Neuron (in vitro differentiated cells): ENCODE measurements at regions not wholly inside any gene's neighbourhood (a gene's known extent, or its start where the extent isn't known, plus 50 kb on each side); places are given as distances from the start of the nearest gene placed in this dataset.

Experiments used
- H2AFZ ChIP-seq: one replicate; pipeline ENCODE4 v1.6.1; 2013; ENCODE audit warnings: low read depth, mild to moderate bottlenecking, inconsistent platforms, low read length, moderate library complexity
- H3K27me3 ChIP-seq: one replicate; pipeline ENCODE4 v1.6.1; 2013; ENCODE audit warnings: low read length; ENCODE audit not compliant: insufficient read depth
- H3K36me3 ChIP-seq: one replicate; pipeline ENCODE4 v1.6.1; 2013; ENCODE audit warnings: low read length; ENCODE audit not compliant: insufficient read depth
- H3K4me1 ChIP-seq: one replicate; pipeline ENCODE4 v1.6.1; 2013; ENCODE audit warnings: low read length; ENCODE audit not compliant: insufficient read depth
- H3K4me3 ChIP-seq: 2 replicates; pipeline ENCODE4 v1.5.1; 2013; ENCODE audit warnings: mild to moderate bottlenecking, low read length, moderate library complexity
- H3K9me3 ChIP-seq: one replicate; pipeline ENCODE4 v1.6.1; 2013; ENCODE audit warnings: low read length

- peaks cover 34% of the 10 kb centered on the region for H3K4me1 ChIP-seq
- H3K27me3 ChIP-seq = no peaks in the 10 kb centered on the region
- H2AFZ ChIP-seq = no peak overlapping the region
- H3K36me3 ChIP-seq = no peaks in the 10 kb centered on the region
- H3K9me3 ChIP-seq = no peaks in the 10 kb centered on the region
- no peak overlapping the region for H3K4me3 ChIP-seq
Observed at GRCh38 chr21:16797966-16798365, 714.9 kb upstream of the CXADR start.

GRCh38 chr21:16800536-16801275 lies 712.1 kb upstream of the CXADR start:
- Histone ChIP-seq H3K4me1 (peaks cover 25% of the 10 kb centered on the region), H3K36me3 (no peaks in the 10 kb centered on the region), H3K9me3 (peaks cover 2% of the 10 kb centered on the region), H3K27me3 (no peaks in the 10 kb centered on the region), H3K4me3 (no peak overlapping the region), H2AFZ (no peak overlapping the region)

- Histone ChIP-seq H2AFZ (no peak overlapping the region), H3K4me1 (no peaks in the 10 kb centered on the region), H3K27me3 (no peaks in the 10 kb centered on the region), H3K4me3 (no peak overlapping the region), H3K9me3 (no peaks in the 10 kb centered on the region), H3K36me3 (no peaks in the 10 kb centered on the region)
Observed at GRCh38 chr21:16811011-16811410, 701.8 kb upstream of the CXADR start.

- no peaks in the 10 kb centered on the region for H3K4me1 ChIP-seq
- H2AFZ ChIP-seq = no peak overlapping the region
- no peaks in the 10 kb centered on the region for H3K9me3 ChIP-seq
- no peaks in the 10 kb centered on the region for H3K36me3 ChIP-seq
- H3K27me3 ChIP-seq = no peaks in the 10 kb centered on the region
- H3K4me3 ChIP-seq = no peak overlapping the region
Observed at GRCh38 chr21:16811970-16812369, 700.9 kb upstream of the CXADR start.

- no peak overlapping the region for H3K4me3 ChIP-seq
- no peaks in the 10 kb centered on the region for H3K4me1 ChIP-seq
- no peaks in the 10 kb centered on the region for H3K9me3 ChIP-seq
- H3K36me3 ChIP-seq = no peaks in the 10 kb centered on the region
- H2AFZ ChIP-seq = no peak overlapping the region
- no peaks in the 10 kb centered on the region for H3K27me3 ChIP-seq
Observed at GRCh38 chr21:16815243-16815642, 697.6 kb upstream of the CXADR start.

- Histone ChIP-seq H2AFZ (no peak overlapping the region), H3K4me3 (no peak overlapping the region), H3K36me3 (no peaks in the 10 kb centered on the region), H3K27me3 (no peaks in the 10 kb centered on the region), H3K4me1 (no peaks in the 10 kb centered on the region), H3K9me3 (no peaks in the 10 kb centered on the region)
Observed at GRCh38 chr21:16821588-16821987, 691.3 kb upstream of the CXADR start.

- Histone ChIP-seq H3K9me3 (no peaks in the 10 kb centered on the region), H3K36me3 (no peaks in the 10 kb centered on the region), H2AFZ (no peak overlapping the region), H3K4me1 (peaks cover 4% of the 10 kb centered on the region), H3K4me3 (no peak overlapping the region), H3K27me3 (no peaks in the 10 kb centered on the region)
Observed at GRCh38 chr21:16829532-16829931, 683.3 kb upstream of the CXADR start.

- H2AFZ ChIP-seq = no peak overlapping the region
- H3K27me3 ChIP-seq = no peaks in the 10 kb centered on the region
- no peaks in the 10 kb centered on the region for H3K9me3 ChIP-seq
- no peaks in the 10 kb centered on the region for H3K36me3 ChIP-seq
- H3K4me3 ChIP-seq = no peak overlapping the region
- H3K4me1 ChIP-seq = peaks cover 15% of the 10 kb centered on the region
Observed at GRCh38 chr21:16832791-16833190, 680.1 kb upstream of the CXADR start.

- H3K27me3 ChIP-seq = no peaks in the 10 kb centered on the region
- H2AFZ ChIP-seq = no peak overlapping the region
- no peaks in the 10 kb centered on the region for H3K36me3 ChIP-seq
- H3K4me1 ChIP-seq = peaks cover 11% of the 10 kb centered on the region
- no peak overlapping the region for H3K4me3 ChIP-seq
- no peaks in the 10 kb centered on the region for H3K9me3 ChIP-seq
Observed at GRCh38 chr21:16834791-16835190, 678.1 kb upstream of the CXADR start.

GRCh38 chr21:16837321-16837720 lies 675.5 kb upstream of the CXADR start:
- Histone ChIP-seq H3K36me3 (no peaks in the 10 kb centered on the region), H3K9me3 (no peaks in the 10 kb centered on the region), H3K27me3 (no peaks in the 10 kb centered on the region), H3K4me1 (peaks cover 15% of the 10 kb centered on the region), H3K4me3 (no peak overlapping the region), H2AFZ (no peak overlapping the region)

GRCh38 chr21:16837721-16838120 lies 675.1 kb upstream of the CXADR start:
- Histone ChIP-seq H3K4me3 (no peak overlapping the region), H3K4me1 (peaks cover 19% of the 10 kb centered on the region), H3K9me3 (no peaks in the 10 kb centered on the region), H3K27me3 (no peaks in the 10 kb centered on the region), H3K36me3 (no peaks in the 10 kb centered on the region), H2AFZ (no peak overlapping the region)

GRCh38 chr21:16838331-16838730 lies 674.5 kb upstream of the CXADR start:
- no peaks in the 10 kb centered on the region for H3K36me3 ChIP-seq
- no peaks in the 10 kb centered on the region for H3K9me3 ChIP-seq
- H3K27me3 ChIP-seq = no peaks in the 10 kb centered on the region
- H3K4me1 ChIP-seq = peaks cover 22% of the 10 kb centered on the region
- H2AFZ ChIP-seq = no peak overlapping the region
- no peak overlapping the region for H3K4me3 ChIP-seq

GRCh38 chr21:16840538-16840937 lies 672.3 kb upstream of the CXADR start:
- Histone ChIP-seq H3K4me1 (peaks cover 22% of the 10 kb centered on the region), H3K9me3 (no peaks in the 10 kb centered on the region), H3K27me3 (no peaks in the 10 kb centered on the region), H3K36me3 (no peaks in the 10 kb centered on the region), H2AFZ (no peak overlapping the region), H3K4me3 (no peak overlapping the region)
